NCI-H128 (cell line): ENCODE measurements at regions not wholly inside any gene's neighbourhood (a gene's known extent, or its start where the extent isn't known, plus 50 kb on each side); places are given as distances from the start of the nearest gene placed in this dataset.
A peak's percentile ranks its signal among the peaks of the same experiment; 100 is the strongest.

Experiments
- DNase-seq: peaks from one replicate; lab custom pipeline; 2025; ENCODE audit not compliant: unreplicated experiment; lab: John Stamatoyannopoulos, UW

- DNase-seq: no peak
Measured at GRCh38 chr10:78857193-78857592, 211.6 kb upstream of the ZMIZ1 start.

- DNase-seq: no peak
Measured at GRCh38 chr10:78859266-78859665, 209.5 kb upstream of the ZMIZ1 start.

GRCh38 chr10:78859769-78860168 is 209.0 kb upstream of the ZMIZ1 start:
- DNase-seq: no peak

GRCh38 chr10:78860260-78860914 is 208.4 kb upstream of the ZMIZ1 start:
- no peak for DNase-seq

GRCh38 chr10:78861529-78862327 is 207.0 kb upstream of the ZMIZ1 start:
- peak; percentile 20 for DNase-seq

- DNase-seq: no peak
Measured at GRCh38 chr10:78862328-78862640, 206.5 kb upstream of the ZMIZ1 start.

GRCh38 chr10:78863140-78863905 is 205.4 kb upstream of the ZMIZ1 start:
- DNase-seq: no peak

- DNase-seq: no peak
Measured at GRCh38 chr10:78863906-78864239, 204.9 kb upstream of the ZMIZ1 start.

GRCh38 chr10:78864761-78865537 is 203.8 kb upstream of the ZMIZ1 start:
- no peak for DNase-seq

GRCh38 chr10:78865538-78865875 is 203.3 kb upstream of the ZMIZ1 start:
- no peak for DNase-seq

- DNase-seq: no peak
Measured at GRCh38 chr10:78865931-78866717, 202.6 kb upstream of the ZMIZ1 start.

- no peak for DNase-seq
Measured at GRCh38 chr10:78866731-78867554, 201.8 kb upstream of the ZMIZ1 start.

GRCh38 chr10:78867555-78867939 is 201.2 kb upstream of the ZMIZ1 start:
- no peak for DNase-seq

GRCh38 chr10:78868048-78868447 is 200.7 kb upstream of the ZMIZ1 start:
- DNase-seq: no peak

- DNase-seq: no peak
Measured at GRCh38 chr10:78868456-78868855, 200.3 kb upstream of the ZMIZ1 start.

GRCh38 chr10:78868861-78869260 is 199.9 kb upstream of the ZMIZ1 start:
- DNase-seq: no peak

GRCh38 chr10:78869508-78870454 is 199.0 kb upstream of the ZMIZ1 start:
- DNase-seq: no peak

GRCh38 chr10:78870458-78870857 is 198.3 kb upstream of the ZMIZ1 start:
- no peak for DNase-seq

- DNase-seq: no peak
Measured at GRCh38 chr10:78871796-78872195, 197.0 kb upstream of the ZMIZ1 start.
